Stimulated activated CD4-positive, alpha-beta T cell treated with anti-CD3 and anti-CD28 coated beads, Interleukin-2, amount 100 ng/mL, for 4 hours (primary cell): ENCODE measurements at regions not wholly inside any gene's neighbourhood (a gene's known extent, or its start where the extent isn't known, plus 50 kb on each side); places are given as distances from the start of the nearest gene placed in this dataset.
"Not testable (repeated sequence)": the region's sequence is repeated elsewhere in the genome, so short reads cannot be mapped to it uniquely, and the experiment has no call there.

Source experiments
- DNase-seq: peaks from one replicate; pipeline ENCODE4 v3.0.0-alpha.2; 2020; ENCODE audit warnings: low read depth

DNA sequence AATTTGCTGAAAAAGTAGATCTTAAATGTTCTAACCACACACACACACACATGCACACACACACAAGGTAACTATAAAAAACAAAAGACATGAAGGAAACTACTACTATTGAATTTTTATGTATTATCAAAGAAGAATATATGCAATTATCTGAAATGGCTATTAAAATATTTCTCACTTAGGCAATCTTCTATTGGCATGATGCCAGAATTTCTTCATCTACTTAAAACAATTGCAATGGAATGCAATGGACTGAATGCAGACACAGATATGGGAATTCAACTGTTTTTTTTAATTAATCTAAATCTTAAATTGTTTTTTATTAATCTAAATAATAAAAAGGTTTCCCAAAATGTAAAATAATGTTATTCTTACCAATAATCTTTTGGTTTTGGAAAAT is 152.6 kb upstream of the SMLR1 start:
- no peak for DNase-seq

DNA sequence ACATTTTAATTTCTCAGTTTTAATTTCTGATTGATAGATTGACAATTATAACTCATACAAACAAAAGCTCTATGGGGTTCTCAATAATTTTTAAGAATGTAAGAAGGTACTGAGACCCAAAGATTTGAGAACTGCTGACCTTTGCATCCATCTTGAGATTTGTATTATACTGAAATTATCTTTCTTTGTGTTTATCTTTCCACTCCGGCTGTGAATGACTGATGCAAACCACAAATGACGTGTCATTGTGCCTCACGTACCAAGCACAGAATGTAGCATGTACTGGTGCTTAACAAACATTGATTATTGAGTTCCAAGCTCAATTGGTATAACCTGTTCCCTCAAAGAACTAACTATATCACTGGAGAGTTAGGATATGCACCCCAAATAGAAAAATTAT is 152.1 kb upstream of the SMLR1 start:
- no peak for DNase-seq

DNA sequence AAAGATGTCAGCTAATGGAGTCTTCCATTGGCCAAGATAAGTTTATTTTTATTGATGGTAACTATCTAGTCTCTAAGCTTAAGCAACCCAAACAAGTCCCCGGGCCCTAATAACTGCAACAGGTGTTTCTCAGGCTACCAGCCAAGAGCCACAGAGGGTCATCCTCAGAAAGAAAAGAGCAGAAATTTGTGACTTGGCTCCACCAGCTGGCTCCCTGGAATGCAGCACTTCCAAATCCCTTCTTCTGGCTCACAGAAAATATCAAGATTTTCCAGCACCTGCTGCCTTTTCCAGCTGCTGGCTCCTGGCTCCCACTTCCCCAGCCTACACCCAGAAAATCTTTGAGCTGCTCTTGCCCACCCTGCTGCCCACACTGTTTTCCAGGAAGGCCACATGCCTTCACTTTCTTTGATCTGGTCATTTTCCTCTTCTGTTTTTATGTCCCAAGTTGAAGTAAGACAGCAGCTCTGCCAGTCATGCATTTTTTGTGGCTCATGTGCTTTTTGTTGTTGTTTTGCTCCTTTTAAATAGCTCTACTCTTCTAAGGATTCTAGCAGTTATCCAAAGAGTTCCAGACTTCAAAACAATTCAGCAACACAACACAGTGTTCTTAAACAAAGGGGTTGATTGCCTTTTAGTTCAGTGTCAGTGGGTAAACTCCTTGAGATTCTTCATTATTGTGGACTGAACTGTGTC is 151.0 kb upstream of the SMLR1 start:
- DNase-seq = no peak

DNA sequence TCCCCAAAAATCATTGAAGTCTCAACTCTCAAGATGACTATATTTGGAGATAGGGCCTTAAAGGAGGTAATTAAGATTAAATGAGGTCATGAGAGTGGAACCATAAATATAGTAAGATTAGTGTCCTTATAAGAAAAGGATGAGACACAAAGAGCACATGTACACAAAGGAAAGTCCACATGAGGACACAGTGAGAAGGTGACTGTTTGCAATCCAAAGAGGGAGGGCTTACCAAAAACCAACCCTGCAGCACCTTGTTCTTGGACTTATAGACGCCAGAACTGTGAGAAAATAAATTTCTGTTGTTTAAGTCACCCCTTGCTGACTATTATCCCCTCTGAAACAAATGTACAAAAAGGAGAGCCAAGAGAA is 150.4 kb upstream of the SMLR1 start:
- no peak for DNase-seq

DNA sequence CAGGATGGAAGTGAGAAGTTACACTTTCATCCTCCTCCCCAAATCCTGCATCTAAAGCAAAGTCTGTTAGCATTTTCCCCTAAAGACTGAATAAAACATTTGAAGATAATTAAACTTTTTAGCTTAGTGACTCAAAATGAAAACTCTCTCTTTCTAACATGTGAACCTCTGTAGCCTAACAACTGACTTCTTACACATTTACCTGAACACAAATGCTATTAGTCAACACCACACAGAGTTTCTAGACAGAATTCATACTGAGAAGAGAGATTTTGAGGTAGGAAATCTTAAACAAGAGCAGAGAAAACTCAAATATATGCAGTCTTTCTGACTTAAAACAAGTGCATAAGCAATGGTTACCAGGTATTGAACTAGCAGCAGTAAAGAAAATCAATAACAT is 149.9 kb upstream of the SMLR1 start:
- DNase-seq = no peak

DNA sequence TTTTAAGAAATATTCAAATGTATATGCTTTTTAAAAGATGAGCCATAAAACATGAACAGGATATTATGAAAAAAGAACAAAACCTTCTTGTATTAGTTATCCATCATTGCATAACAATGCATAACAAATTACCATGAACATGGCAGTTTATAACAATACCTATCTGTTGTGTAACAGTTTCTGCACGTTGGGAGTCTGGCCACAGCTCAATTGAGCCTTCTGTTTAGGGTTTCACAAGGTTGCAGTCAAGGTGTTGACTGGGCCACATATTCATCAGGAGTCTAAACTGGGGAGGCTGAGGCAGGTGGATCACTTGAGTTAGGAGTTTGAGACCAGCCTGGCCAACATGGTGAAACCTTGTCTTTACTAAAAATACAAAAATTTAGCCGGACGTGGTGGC is 149.4 kb upstream of the SMLR1 start:
- no peak for DNase-seq

DNA sequence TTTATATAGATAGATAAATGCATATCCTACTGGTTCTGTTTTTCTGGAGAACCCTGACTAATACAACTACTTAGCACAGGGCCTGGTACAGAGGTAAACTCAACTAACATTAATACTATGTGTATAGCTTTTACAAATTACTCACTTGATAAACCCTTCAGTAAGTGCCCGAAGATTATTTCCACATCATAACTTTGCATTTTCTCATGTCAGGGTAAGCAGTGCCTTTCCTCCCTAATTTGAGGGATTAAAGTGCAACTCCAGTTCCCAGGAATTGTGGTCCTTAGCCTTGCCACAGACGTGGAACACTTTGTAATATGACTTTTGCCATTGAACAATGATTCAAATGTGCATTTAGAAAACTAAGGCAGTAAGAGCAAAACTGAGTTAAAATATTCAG is 147.5 kb upstream of the SMLR1 start:
- DNase-seq = no peak

DNA sequence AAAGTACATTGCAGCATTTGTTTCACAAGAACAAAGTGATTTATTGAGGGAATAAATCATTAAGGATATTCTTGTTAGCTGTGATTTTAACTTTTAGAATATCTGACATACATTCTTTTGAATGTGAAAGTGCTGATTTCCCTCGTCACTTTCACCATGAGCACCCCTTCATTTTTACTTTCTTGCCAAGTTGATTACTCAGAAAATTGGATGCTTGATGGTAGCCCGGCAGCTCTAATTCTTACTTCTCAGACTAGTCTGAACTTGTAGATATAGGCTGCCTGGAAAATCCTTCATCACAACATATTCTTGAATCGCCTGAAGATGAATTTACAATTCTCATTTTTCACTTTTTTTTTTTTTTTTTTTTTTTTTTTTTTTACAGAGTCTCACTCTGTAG is 147.1 kb upstream of the SMLR1 start:
- no peak for DNase-seq

DNA sequence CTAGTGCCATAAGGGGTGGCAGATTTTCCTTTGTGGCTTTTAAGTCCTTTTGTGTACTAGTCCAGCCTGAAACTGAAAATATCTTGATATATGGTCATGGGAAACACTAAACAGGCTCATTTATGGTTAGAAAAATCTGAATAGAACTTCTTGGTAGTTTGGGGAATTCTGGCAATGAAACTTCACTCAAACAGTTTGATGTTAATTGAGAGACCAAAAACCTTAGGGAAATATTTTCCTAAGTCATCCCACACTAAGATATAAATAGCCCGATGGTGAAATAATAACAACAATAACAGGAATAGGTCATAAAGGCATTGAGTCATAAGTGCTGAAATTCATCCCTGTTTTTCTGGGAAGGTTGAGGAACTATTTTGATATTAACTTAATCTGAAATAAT is 146.2 kb upstream of the SMLR1 start:
- no peak for DNase-seq

DNA sequence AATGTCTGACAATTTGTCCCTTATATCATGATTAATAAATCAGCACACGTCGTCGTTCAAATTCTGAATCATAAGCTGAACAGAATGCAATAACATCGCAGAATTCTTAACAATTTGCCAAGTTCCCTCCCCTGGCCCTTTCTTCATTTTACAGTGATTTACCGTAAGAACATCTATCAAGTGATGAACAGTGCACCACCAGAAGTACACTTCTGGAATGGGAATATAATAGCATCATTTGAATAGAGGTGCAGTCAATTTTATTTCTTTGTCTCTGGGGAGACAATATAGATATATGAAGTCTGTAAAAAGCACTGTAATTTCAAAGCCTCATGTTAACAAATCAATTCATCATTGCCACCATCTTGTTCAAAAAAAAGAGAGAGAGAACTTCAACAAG is 145.1 kb upstream of the SMLR1 start:
- DNase-seq = no peak

DNA sequence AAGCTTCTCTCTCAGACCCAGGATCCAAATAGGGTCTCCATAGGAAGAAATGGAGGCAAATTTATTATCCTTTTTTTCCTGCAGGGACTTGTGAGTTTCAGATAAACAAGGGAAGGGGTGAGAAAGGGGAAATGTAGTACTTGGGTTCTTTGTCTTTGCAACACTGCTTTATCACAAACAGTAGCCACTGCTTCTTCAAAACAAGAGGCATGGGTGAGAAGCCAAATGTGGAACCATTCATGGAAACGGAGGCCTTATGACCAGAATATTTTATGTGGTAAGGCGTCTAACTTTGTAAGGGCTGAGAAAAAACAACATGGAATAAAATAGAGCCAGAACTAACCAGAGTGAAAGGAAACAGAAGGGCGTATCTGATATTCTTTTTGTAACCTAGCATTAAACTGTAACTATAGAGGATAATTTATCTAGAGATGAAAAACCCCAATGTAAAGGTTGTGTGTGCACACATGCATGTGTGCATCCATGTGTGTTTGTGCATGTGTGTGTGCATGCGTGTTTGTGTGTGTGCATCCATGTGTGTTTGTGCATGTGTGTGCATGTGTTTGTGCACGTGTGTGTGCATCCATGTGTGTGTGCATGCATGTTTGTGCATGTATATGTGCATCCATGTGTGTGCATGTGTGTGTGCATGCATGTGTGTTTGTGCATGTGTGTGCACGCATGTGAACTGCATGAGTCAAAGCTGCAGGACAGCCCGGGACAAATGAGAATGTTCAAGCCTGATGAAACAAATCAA is 143.3 kb upstream of the SMLR1 start:
- no peak for DNase-seq

DNA sequence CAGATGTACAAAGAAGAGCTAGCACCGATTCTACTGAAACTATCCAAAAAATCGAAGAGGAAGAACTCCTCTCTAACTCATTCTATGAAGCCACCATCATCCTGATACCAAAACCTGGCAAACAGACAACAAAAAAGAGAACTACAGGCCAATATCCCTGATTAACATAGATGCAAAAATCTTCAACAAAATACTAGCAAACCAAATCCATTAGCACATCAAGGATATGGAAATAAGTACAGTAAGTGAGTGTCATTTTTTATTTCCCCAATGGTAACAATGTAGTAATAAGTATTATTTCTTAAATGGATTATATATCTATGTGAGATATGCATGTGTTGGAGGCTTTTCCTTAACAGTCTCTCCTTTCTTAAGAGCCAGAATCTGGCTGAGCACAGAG is 134.5 kb upstream of the SMLR1 start:
- no peak for DNase-seq

DNA sequence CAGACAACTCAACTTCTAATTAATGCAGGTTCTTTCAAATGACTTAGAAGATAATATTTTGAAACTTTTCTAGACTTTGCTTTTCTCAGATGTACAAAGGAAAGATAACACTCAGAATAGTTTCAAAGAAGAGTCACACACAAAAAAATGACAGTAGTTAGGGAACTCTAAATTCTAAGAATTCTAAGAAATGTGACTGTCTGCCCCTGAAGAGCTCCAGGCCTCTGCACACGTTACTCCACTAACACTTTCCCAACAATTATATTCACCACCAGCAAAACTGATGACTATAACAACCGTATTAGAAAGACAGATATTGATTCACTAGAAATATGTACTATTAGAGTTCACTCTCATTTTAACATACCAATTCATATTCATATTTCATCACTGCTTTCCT is 133.3 kb upstream of the SMLR1 start:
- DNase-seq = no peak

DNA sequence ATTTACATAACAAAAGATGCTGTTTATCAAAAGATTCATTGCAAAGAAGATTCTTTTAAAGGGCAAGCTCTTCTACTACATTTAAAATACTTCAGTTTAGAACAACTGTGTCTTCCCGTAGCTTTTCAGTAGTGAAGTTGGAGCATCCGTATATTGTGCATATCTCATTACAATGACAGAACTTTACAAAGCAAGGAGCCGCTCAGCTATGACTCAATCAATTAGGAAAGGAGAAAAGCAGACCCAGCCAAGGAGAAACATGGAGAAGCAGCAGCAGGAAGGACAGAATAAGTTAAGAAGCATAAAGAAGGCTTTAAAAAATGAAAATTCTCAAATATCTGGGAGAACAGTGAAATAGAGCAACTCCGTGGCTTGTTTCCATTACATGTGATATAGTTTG is 132.6 kb upstream of the SMLR1 start:
- no peak for DNase-seq

DNA sequence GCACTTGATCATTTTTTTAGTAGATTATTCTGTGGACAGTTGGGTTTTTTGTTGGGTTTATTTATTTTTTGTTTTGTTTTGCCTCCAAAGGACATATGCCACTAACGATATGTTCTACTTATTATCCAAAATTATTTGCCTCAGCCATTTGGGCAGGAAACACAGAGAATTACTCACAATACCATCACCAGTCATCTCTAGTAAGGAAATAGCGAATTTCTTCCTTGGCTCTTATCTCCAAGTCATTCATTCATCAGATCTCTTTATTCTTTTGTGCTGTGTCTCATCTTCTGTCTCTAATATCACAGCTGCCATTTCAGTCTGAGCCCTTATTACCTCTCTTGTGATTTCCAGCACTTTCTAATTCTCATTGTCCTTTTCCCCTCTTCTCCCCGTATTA is 130.4 kb upstream of the SMLR1 start:
- no peak for DNase-seq

DNA sequence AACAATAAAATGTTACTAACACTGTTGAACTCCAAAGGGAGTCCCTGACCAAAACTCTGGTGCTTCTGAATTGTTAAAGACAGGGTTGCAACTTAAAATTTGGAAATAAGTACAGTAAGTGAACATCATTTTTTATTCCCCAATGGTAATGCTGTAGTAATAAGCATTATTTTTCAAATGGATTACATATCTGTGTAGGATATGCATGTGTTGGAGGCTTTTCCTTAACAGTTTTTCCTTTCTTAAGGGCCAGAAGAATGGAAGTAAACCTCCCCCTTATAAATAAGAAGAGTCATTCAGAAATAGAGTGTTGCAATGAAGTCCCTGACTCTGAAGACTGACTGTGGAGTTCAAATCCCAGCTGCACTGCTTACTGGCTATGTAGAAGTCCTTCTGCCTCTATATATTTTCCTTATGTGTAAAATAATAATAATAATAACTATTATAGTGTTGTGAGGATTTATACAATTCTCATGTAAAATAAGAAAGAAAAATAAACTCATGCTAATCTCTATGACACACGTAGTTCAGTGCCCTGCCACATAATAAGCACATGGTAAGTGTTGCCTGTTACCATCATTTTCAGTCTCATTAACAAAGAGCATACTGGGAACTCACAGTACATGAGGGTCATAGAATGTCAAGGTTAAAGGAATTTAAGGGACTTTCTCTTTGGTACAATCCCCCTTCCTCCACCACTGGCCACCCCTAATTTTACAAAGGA is 129.8 kb upstream of the SMLR1 start:
- DNase-seq = no peak

DNA sequence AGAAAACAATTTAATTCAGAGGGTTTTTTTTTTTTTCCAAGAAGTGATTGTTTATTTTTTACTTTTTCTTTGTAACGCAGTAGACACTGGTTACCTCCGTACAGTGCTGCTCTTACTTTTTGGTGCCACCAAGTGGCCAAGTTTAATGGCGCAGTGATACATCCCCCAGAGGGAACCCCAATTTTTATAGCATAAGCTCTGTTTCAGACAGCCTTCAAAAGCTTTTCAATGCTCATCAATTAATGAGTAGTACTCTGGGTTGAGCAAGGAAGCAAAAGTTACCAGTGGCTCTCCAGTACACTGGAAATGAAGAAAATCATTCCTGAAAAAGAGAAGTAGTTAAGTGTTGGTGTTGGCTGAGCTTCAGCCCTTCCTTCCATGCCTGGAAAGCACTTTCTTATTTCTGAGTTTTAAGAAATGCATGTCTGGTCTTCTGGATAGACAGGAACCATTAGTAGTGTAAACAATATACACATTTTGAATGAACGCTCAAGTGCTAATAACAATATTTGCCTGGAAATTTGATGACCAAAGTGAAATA is 129.1 kb upstream of the SMLR1 start:
- DNase-seq = peak; percentile 44

DNA sequence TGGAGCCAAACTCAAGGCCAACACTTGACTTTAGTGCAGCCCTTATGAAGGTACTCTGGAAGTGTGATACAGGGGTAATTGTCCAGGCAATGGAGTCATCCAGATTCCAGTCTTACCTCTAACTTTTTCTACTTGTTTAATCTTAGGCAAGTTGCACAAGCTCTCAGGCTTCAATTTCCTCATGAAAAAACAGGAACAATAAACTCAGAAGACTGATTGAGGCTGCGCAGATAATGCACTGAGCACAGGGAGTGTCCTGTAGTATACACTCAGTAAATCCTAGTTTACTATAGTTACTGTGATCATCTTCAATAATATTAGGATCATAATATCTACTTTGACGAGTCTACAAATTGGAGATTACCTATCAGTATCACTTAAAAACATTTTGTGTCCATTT is 127.5 kb upstream of the SMLR1 start:
- no peak for DNase-seq

DNA sequence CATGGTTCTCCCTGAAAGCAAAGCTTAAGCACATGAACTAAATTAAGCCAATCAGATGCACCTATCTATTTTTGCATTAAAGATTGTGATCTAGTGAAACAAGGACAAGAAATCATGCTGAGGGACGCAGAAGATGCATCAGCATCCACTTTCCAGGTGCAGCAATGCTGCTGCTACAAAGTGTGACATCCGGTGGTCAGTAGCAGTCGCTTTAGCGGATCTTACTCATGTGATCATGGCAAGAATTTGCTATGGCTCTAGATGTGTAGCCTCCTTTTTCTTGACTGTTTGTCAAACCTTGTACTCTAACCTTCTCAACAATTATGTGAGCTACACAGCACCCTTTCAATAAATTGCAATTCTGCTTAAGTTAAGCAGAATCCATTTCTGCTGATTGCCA is 126.8 kb upstream of the SMLR1 start:
- DNase-seq = no peak

DNA sequence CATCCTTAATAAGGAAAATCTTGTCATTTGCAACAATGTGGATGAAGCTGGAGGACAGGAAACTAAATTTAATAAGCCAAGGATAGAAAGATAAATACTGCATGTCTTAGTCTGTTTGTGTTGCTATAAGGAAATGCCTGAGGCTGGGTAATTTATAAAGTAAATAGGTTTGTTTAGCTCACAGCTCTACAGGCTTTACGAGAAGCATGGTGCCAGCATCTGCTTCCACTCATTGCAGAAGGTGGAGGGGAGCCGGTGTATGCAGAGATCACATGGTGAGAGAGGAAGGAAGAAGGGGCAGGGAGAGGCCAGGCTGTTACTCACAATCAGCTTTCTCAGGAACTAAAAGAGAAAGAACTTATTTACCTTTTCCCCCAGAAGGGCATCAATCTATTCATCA is 118.9 kb upstream of the SMLR1 start:
- DNase-seq = no peak

DNA sequence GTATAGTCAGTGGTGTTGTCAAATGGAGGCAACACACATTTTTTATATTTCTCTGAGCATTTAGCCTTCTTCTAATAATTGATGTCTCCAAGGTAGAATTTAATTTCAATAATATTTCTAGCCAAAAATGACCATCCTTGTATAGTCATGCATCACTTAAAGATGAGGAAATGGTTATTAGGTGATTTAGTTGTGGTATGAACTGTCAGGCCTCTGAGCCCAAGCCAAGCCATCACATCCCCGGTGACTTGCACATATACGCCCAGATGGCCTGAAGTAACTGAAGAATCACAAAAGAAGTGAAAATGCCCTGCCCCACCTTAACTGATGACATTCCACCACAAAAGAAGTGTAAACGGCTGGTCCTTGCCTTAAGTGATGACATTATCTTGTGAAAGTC is 115.6 kb upstream of the SMLR1 start:
- DNase-seq = not testable (repeated sequence)

DNA sequence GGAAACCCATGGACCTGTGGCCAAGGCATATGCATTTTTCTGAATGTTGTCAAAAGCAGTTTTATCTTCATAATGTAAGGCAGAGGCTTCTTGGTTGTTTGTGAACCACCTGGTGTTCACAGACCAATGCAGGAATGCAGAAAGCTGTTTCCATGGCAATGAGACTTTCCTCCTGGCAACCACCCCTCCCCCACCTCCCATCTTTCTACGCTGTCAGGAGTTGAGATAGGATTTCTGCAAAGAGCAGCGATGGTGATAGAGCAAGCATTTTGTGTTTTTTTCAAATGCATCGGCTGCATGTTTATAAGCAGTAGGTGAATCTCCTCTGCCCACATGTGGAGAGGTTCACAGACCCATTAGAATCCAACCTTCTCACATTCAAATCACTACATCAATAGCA is 114.1 kb upstream of the SMLR1 start:
- no peak for DNase-seq

DNA sequence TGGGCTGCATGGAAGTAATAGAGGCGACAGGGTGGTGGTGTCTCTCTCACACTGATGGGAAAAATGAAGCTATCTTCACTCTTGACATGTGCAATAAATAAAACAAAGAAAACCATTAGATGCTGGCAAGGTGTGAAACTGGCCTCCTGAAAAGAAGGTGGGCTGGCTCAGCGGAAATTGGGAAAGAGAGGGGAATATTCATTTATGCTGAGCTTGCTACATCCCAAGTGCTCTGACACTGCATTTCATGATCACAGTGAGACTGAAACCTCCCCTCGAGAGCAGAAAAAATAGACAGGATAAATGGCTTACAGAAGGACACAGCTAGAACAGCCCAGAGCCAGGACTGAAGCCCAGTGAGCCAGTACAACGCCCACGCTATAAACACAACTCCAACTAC is 112.1 kb upstream of the SMLR1 start:
- no peak for DNase-seq
